SH-SY5Y (cell line): ENCODE measurements at regions not wholly inside any gene's neighbourhood (a gene's known extent, or its start where the extent isn't known, plus 50 kb on each side); places are given as distances from the start of the nearest gene placed in this dataset.

Source experiments
- GATA2 ChIP-seq: IDR thresholded peaks from 2 replicates; pipeline ENCODE4 v1.6.1; 2011; ENCODE audit warnings: mild to moderate bottlenecking, low read depth, low read length
- GATA3 ChIP-seq: IDR thresholded peaks from 2 replicates; pipeline ENCODE4 v1.6.1; 2011; ENCODE audit warnings: low read depth, mild to moderate bottlenecking, low read length, moderate library complexity

DNA sequence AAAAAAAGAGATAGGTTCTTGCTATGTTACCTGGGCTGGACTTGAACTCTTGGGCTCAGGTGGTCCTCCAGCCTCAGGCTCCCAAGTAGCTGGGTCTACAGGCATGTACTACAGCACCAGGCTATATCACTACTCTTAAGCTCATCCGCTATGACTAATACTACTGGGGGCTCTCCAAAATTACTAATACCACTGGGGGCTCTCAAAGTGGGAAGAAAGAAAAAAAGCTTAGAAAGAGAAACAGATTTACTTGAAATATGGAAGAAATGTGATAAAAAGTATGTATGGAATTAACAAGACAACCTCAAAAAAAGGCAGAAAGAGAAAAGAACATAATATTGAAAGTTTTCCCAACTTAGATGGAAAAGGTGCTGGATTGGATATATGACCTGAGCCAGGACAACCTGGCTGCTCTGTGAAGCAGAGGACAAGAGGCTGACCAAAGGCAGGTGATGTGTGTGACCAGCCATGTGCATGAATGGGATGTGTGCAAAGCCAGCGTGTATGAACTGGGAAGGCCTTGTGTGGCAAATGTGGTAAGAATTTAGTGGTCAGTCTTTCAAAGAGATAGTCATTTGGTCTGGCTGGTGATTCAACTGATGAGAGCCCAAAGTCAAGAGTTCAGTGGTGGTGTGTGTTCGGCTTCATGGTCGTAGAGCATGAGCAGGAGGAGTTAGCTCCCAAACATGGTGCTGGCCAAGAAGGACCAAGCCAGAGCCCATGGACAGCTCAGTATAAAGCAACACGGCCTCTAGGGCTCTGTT, 232.4 kb upstream of the KLF14 start:
- no peak for TF ChIP-seq GATA2
- TF ChIP-seq GATA3: no peak
